Eye (tissue), 1 donor: ENCODE measurements at regions not wholly inside any gene's neighbourhood (a gene's known extent, or its start where the extent isn't known, plus 50 kb on each side); places are given as distances from the start of the nearest gene placed in this dataset.
A peak's percentile ranks its signal among the peaks of the same experiment; 100 is the strongest.

Experiments used
- DNase-seq: peaks from one replicate; pipeline ENCODE4 v3.0.0-alpha.2; 2015

GRCh38 chr3:31232055-31233025, 300.4 kb upstream of the STT3B start:
- no peak for DNase-seq

GRCh38 chr3:31234145-31234544, 298.6 kb upstream of the STT3B start:
- no peak for DNase-seq

- DNase-seq = peak; percentile 74
These were observed 297.5 kb upstream of the STT3B start for GRCh38 chr3:31235062-31235700.

- no peak for DNase-seq
These were observed 294.8 kb upstream of the STT3B start for GRCh38 chr3:31237887-31238286.

GRCh38 chr3:31240013-31240412, 292.7 kb upstream of the STT3B start:
- no peak for DNase-seq

- DNase-seq = no peak
These were observed 292.3 kb upstream of the STT3B start for GRCh38 chr3:31240466-31240865.

- no peak for DNase-seq
These were observed 291.9 kb upstream of the STT3B start for GRCh38 chr3:31240874-31241273.

- no peak for DNase-seq
These were observed 291.2 kb upstream of the STT3B start for GRCh38 chr3:31241533-31241932.

GRCh38 chr3:31242026-31242960, 290.4 kb upstream of the STT3B start:
- DNase-seq = no peak

- no peak for DNase-seq
These were observed 287.6 kb upstream of the STT3B start for GRCh38 chr3:31244929-31245817.

GRCh38 chr3:31246293-31247062, 286.2 kb upstream of the STT3B start:
- DNase-seq = no peak

- no peak for DNase-seq
These were observed 285.7 kb upstream of the STT3B start for GRCh38 chr3:31247063-31247447.

GRCh38 chr3:31247850-31248562, 284.7 kb upstream of the STT3B start:
- no peak for DNase-seq

GRCh38 chr3:31248563-31248992, 284.1 kb upstream of the STT3B start:
- DNase-seq = no peak

GRCh38 chr3:31249545-31249944, 283.2 kb upstream of the STT3B start:
- DNase-seq = no peak

- DNase-seq = no peak
These were observed 282.5 kb upstream of the STT3B start for GRCh38 chr3:31250116-31250777.

GRCh38 chr3:31251083-31251482, 281.6 kb upstream of the STT3B start:
- no peak for DNase-seq

GRCh38 chr3:31252216-31253185, 280.2 kb upstream of the STT3B start:
- DNase-seq = no peak

- no peak for DNase-seq
These were observed 278.9 kb upstream of the STT3B start for GRCh38 chr3:31253782-31254181.
